Endothelial cell (in vitro differentiated cells): ENCODE measurements at regions not wholly inside any gene's neighbourhood (a gene's known extent, or its start where the extent isn't known, plus 50 kb on each side); places are given as distances from the start of the nearest gene placed in this dataset.

Experiments used
- DNase-seq: peaks from one replicate; pipeline ENCODE4 v3.0.0; 2021; ENCODE audit warnings: low spot score
- H3K27ac Mint-ChIP-seq: one replicate; pipeline ENCODE4 v1.8.0; 2021; ENCODE audit warnings: mixed read lengths, inconsistent platforms; ENCODE audit not compliant: unreplicated experiment
- H3K27me3 Mint-ChIP-seq: one replicate; pipeline ENCODE4 v1.8.0; 2021; ENCODE audit warnings: mild to moderate bottlenecking, moderate library complexity, mixed read lengths, inconsistent platforms; ENCODE audit not compliant: unreplicated experiment
- H3K36me3 Mint-ChIP-seq: one replicate; pipeline ENCODE4 v1.8.0; 2021; ENCODE audit warnings: mild to moderate bottlenecking, low read depth, mixed read lengths, inconsistent platforms; ENCODE audit not compliant: unreplicated experiment
- H3K4me1 Mint-ChIP-seq: one replicate; pipeline ENCODE4 v1.8.0; 2021; ENCODE audit warnings: mild to moderate bottlenecking, mixed read lengths, inconsistent platforms; ENCODE audit not compliant: unreplicated experiment
- H3K4me3 Mint-ChIP-seq: one replicate; pipeline ENCODE4 v1.8.0; 2021; ENCODE audit warnings: mild to moderate bottlenecking, mixed read lengths, inconsistent platforms; ENCODE audit not compliant: unreplicated experiment
- H3K9me3 Mint-ChIP-seq: one replicate; pipeline ENCODE4 v1.8.0; 2021; ENCODE audit warnings: mixed read lengths, inconsistent platforms; ENCODE audit not compliant: unreplicated experiment
- CTCF ChIP-seq: fragments of 200-600 bp; sonication (generic); IDR thresholded peaks from one replicate; pipeline ENCODE4 v1.5.0; 2021; ENCODE audit warnings: antibody characterized with exemption; ENCODE audit not compliant: unreplicated experiment

GRCh38 chr5:30997681-30998080 is 195.8 kb upstream of the CDH6 start:
- H3K36me3 Mint-ChIP-seq, result no peaks in the 10 kb centered on the region
- no peaks in the 10 kb centered on the region for H3K27me3 Mint-ChIP-seq
- no peaks in the 10 kb centered on the region for H3K4me1 Mint-ChIP-seq
- TF ChIP-seq CTCF, result no peak
- DNase-seq, result no peak
- no peak overlapping the region for H3K27ac Mint-ChIP-seq
- no peaks in the 10 kb centered on the region for H3K9me3 Mint-ChIP-seq
- no peak overlapping the region for H3K4me3 Mint-ChIP-seq

- Mint-ChIP-seq H3K9me3 (no peaks in the 10 kb centered on the region), H3K36me3 (no peaks in the 10 kb centered on the region), H3K27ac (no peak overlapping the region), H3K4me3 (no peak overlapping the region), H3K27me3 (no peaks in the 10 kb centered on the region), H3K4me1 (no peaks in the 10 kb centered on the region)
- no peak for DNase-seq
- TF ChIP-seq CTCF, result no peak
Measured at GRCh38 chr5:30994902-30995301, 198.6 kb upstream of the CDH6 start.

GRCh38 chr5:30994176-30994575 is 199.3 kb upstream of the CDH6 start:
- H3K9me3 Mint-ChIP-seq, result no peaks in the 10 kb centered on the region
- H3K27ac Mint-ChIP-seq, result no peak overlapping the region
- no peak for DNase-seq
- no peaks in the 10 kb centered on the region for H3K27me3 Mint-ChIP-seq
- no peak overlapping the region for H3K4me3 Mint-ChIP-seq
- no peak for TF ChIP-seq CTCF
- no peaks in the 10 kb centered on the region for H3K4me1 Mint-ChIP-seq
- H3K36me3 Mint-ChIP-seq, result no peaks in the 10 kb centered on the region

GRCh38 chr5:30991462-30991861 is 202.0 kb upstream of the CDH6 start:
- H3K27me3 Mint-ChIP-seq, result no peaks in the 10 kb centered on the region
- TF ChIP-seq CTCF, result no peak
- no peak for DNase-seq
- no peak overlapping the region for H3K4me3 Mint-ChIP-seq
- H3K36me3 Mint-ChIP-seq, result no peaks in the 10 kb centered on the region
- H3K27ac Mint-ChIP-seq, result no peak overlapping the region
- H3K9me3 Mint-ChIP-seq, result no peaks in the 10 kb centered on the region
- H3K4me1 Mint-ChIP-seq, result no peaks in the 10 kb centered on the region

- no peak overlapping the region for H3K4me3 Mint-ChIP-seq
- no peak overlapping the region for H3K27ac Mint-ChIP-seq
- TF ChIP-seq CTCF, result no peak
- DNase-seq, result no peak
- no peaks in the 10 kb centered on the region for H3K27me3 Mint-ChIP-seq
- H3K4me1 Mint-ChIP-seq, result peaks cover 3% of the 10 kb centered on the region
- H3K36me3 Mint-ChIP-seq, result no peaks in the 10 kb centered on the region
- no peaks in the 10 kb centered on the region for H3K9me3 Mint-ChIP-seq
Measured at GRCh38 chr5:30981576-30981975, 211.9 kb upstream of the CDH6 start.
